DND-41 (cell line): ENCODE measurements at regions not wholly inside any gene's neighbourhood (a gene's known extent, or its start where the extent isn't known, plus 50 kb on each side); places are given as distances from the start of the nearest gene placed in this dataset.

ENCODE experiments used
- EZH2 ChIP-seq: IDR thresholded peaks from 3 replicates; pipeline ENCODE4 v1.6.1; 2012; ENCODE audit warnings: borderline replicate concordance, low read depth, mild to moderate bottlenecking, moderate library complexity, low read length, inconsistent platforms; ENCODE audit not compliant: severe bottlenecking
- TF ChIP-seq, protein P1 (sequence below): IDR thresholded peaks from 2 replicates; pipeline ENCODE4 v1.5.1; 2012; ENCODE audit warnings: borderline replicate concordance, low read length, moderate library complexity, mild to moderate bottlenecking; ENCODE audit not compliant: poor library complexity, severe bottlenecking; ENCODE audit errors: extremely low read depth

DNA sequence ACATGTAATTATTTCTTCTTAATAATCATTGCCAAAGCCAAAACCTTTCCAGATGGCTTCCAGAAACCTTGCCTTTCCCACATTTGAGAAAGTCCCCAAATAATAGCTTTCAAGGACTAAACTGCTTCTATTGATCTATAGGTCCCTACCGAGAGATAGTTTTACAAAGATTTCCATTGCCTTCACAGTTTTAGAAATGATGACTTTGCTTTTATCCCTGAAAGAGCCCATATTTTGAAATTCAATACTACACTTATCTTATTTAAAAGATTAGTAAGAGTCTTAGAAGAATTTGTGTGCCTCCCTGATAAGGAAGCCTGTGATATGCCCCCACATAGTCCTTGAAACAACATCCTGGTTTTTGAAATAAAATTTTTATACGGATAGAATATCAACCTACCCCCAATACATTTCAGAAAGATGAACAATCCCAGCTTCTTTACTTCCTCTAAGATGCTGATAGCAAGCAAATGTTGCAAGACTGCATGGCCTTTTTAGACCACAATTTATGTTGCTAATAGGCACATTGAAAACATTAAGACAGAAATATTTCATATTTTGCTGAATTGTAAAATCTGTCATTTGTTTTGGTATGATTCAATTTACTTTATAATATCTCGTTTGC, 146.3 kb downstream of the TMCO5A start:
- TF ChIP-seq, protein P1, sequence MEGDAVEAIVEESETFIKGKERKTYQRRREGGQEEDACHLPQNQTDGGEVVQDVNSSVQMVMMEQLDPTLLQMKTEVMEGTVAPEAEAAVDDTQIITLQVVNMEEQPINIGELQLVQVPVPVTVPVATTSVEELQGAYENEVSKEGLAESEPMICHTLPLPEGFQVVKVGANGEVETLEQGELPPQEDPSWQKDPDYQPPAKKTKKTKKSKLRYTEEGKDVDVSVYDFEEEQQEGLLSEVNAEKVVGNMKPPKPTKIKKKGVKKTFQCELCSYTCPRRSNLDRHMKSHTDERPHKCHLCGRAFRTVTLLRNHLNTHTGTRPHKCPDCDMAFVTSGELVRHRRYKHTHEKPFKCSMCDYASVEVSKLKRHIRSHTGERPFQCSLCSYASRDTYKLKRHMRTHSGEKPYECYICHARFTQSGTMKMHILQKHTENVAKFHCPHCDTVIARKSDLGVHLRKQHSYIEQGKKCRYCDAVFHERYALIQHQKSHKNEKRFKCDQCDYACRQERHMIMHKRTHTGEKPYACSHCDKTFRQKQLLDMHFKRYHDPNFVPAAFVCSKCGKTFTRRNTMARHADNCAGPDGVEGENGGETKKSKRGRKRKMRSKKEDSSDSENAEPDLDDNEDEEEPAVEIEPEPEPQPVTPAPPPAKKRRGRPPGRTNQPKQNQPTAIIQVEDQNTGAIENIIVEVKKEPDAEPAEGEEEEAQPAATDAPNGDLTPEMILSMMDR, result no peak
- no peak for TF ChIP-seq EZH2
